ENCODE measurements at regions not wholly inside any gene's neighbourhood (a gene's known extent, or its start where the extent isn't known, plus 50 kb on each side); places are given as distances from the start of the nearest gene placed in this dataset.

- TF ChIP-seq CTCF (IDR thresholded peaks at IDR 0.05), result no peak
- TF ChIP-seq POLR2A (IDR thresholded peaks at IDR 0.05), result no peak
These were observed 81.6 kb upstream of the ROBO2 start for GRCh38 chr3:76958274-76958673.

Data from lower leg skin (tissue), 3 donors.